Upper lobe of right lung (tissue), 1 donor: ENCODE measurements at regions not wholly inside any gene's neighbourhood (a gene's known extent, or its start where the extent isn't known, plus 50 kb on each side); places are given as distances from the start of the nearest gene placed in this dataset.

Source experiments
- ATAC-seq: fragments of 200-7000 bp; cut with Tn5 transposase; one replicate; pipeline ENCODE4 v1.9.1; 2020; ENCODE audit warnings: mild to moderate bottlenecking, moderate library complexity
- DNase-seq: peaks from one replicate; pipeline ENCODE4 v3.0.0-alpha.2; 2020
- H3K27ac ChIP-seq: fragments of 200-600 bp; one replicate; pipeline ENCODE4 v1.8.0; 2022
- H3K27me3 ChIP-seq: fragments of 200-600 bp; one replicate; pipeline ENCODE4 v1.8.0; 2022; ENCODE audit warnings: mild to moderate bottlenecking
- H3K36me3 ChIP-seq: fragments of 200-600 bp; one replicate; pipeline ENCODE4 v1.8.0; 2022
- H3K4me1 ChIP-seq: fragments of 200-600 bp; one replicate; pipeline ENCODE4 v1.8.0; 2022
- H3K4me3 ChIP-seq: fragments of 200-600 bp; one replicate; pipeline ENCODE4 v1.8.0; 2022; ENCODE audit warnings: mild to moderate bottlenecking
- H3K9me3 ChIP-seq: fragments of 200-600 bp; one replicate; pipeline ENCODE4 v1.8.0; 2022
- intact Hi-C: fragments of 100-400 bp; cut with DNase I; formaldehyde crosslinking; loops from one replicate; pipeline ENCODE4 v1.11.0; 2022
- TF ChIP-seq, protein P1 (sequence below): fragments of 200-600 bp; IDR thresholded peaks from one replicate; pipeline ENCODE4 v1.8.0; 2022; ENCODE audit warnings: antibody characterized with exemption
- donor health status: DM: no; HTN: yes; CAD: no; lungs with severe emphysema.

DNA sequence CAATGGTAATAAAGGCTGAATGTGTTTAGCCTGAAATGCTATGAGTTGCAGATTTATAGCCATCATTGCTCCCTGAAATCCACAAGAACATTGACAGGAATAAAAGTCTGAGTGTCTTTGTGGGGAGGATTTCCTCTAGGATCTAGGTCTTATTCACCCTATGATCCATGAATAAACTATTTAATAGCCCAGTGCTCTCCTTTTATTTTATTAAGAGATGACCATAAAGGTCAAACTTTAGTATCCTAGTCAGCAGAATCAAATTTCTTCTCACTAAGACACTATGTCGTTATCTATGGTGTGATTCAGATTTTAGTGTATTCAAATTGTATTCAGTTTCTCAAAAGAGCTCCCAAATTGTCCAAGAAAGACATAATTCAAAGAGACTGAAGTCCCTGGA is 67.8 kb upstream of the AKR1E2 start:
- DNase-seq, result no peak
- TF ChIP-seq, protein P1, sequence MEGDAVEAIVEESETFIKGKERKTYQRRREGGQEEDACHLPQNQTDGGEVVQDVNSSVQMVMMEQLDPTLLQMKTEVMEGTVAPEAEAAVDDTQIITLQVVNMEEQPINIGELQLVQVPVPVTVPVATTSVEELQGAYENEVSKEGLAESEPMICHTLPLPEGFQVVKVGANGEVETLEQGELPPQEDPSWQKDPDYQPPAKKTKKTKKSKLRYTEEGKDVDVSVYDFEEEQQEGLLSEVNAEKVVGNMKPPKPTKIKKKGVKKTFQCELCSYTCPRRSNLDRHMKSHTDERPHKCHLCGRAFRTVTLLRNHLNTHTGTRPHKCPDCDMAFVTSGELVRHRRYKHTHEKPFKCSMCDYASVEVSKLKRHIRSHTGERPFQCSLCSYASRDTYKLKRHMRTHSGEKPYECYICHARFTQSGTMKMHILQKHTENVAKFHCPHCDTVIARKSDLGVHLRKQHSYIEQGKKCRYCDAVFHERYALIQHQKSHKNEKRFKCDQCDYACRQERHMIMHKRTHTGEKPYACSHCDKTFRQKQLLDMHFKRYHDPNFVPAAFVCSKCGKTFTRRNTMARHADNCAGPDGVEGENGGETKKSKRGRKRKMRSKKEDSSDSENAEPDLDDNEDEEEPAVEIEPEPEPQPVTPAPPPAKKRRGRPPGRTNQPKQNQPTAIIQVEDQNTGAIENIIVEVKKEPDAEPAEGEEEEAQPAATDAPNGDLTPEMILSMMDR, result no peak
- intact Hi-C loops, result no loop called here
- Histone ChIP-seq H3K4me3 (no peak overlapping the region), H3K27ac (no peak overlapping the region), H3K27me3 (no peaks in the 10 kb centered on the region), H3K36me3 (no peaks in the 10 kb centered on the region), H3K9me3 (no peaks in the 10 kb centered on the region), H3K4me1 (no peaks in the 10 kb centered on the region)
- ATAC-seq, result no peak

DNA sequence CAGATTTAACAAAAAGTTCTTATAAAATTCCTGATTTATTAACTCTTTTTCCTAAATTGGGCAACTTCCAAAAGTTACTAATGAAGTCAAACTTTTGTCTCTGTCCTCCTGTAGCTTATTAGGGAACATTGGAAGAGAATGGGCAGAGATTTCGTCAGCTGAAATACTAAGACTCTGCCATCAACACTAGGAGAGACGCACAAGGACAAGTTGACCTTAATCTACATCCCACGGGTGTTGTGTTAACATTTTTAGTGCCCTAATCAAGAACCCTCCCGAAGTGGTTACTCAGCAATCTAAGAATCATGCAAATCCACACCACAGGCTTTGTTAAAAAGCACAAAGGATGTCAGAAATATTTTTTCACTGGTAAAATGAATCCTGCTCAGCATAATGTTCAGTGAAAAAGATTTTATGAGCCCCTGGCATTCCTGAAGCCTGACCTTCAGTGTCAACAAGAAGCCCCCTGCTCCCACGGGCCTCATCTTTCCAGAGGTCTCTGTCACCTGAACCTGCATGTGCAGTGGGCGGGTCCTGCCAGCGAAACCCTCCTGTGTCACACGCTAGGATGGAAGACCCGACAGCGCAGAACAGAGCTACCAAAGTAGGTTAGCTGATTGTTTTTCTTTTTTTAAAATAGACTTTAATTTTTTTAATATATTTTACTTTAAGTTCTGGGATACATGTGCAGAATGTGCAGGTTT is 70.6 kb upstream of the AKR1E2 start:
- H3K9me3 ChIP-seq, result no peaks in the 10 kb centered on the region
- ATAC-seq (no peak), DNase-seq (no peak)
- no peaks in the 10 kb centered on the region for H3K36me3 ChIP-seq
- TF ChIP-seq, protein P1, result no peak
- no peaks in the 10 kb centered on the region for H3K4me1 ChIP-seq
- intact Hi-C loops, result no loop called here
- H3K27ac ChIP-seq, result no peak overlapping the region
- no peaks in the 10 kb centered on the region for H3K27me3 ChIP-seq
- no peak overlapping the region for H3K4me3 ChIP-seq

DNA sequence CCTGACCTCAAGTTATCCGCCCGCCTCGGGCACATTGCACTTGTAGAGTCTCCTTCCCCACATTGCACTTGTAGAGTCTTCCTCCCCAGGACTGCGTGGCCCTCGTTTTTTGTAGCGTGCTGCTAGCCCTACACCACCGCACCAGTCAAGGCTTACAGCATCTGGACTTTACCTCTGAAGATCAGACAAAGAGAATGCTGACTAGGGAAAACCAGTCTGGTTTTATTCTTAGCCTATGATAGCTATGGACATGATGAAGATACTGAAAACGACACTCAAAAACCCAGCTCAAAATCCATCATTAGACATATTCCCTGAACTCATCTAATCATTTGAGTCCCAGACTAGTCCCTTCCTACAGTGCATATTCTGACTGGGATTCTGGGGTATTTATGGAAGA is 71.9 kb upstream of the AKR1E2 start:
- Histone ChIP-seq H3K27me3 (no peaks in the 10 kb centered on the region), H3K27ac (no peak overlapping the region), H3K36me3 (no peaks in the 10 kb centered on the region), H3K9me3 (no peaks in the 10 kb centered on the region), H3K4me3 (no peak overlapping the region), H3K4me1 (no peaks in the 10 kb centered on the region)
- intact Hi-C loops, result no loop called here
- ATAC-seq (no peak), DNase-seq (no peak)
- TF ChIP-seq, protein P1, result no peak

DNA sequence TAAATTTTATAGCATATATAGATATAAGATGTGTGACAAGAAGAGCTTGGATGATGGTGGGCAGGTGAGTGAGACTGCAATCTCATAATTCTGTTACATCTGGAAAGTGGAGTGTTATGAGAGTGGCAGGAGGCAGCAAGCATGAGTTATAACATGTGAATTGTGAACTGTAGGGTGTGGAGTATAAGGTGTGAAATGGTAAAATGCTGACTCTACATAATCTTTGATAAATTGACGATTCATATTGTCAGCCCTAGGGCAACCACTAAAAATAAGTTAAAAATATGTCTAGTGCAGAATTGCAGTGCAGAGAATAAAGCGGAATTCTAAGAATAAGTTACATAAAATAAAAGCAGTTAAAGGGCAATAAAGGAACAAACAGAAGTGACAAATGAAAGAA is 74.8 kb upstream of the AKR1E2 start:
- TF ChIP-seq, protein P1, result no peak
- Histone ChIP-seq H3K4me3 (no peak overlapping the region), H3K27ac (no peak overlapping the region), H3K36me3 (no peaks in the 10 kb centered on the region), H3K27me3 (no peaks in the 10 kb centered on the region), H3K4me1 (no peaks in the 10 kb centered on the region), H3K9me3 (no peaks in the 10 kb centered on the region)
- DNase-seq (no peak), ATAC-seq (no peak)
- intact Hi-C loops, result no loop called here

DNA sequence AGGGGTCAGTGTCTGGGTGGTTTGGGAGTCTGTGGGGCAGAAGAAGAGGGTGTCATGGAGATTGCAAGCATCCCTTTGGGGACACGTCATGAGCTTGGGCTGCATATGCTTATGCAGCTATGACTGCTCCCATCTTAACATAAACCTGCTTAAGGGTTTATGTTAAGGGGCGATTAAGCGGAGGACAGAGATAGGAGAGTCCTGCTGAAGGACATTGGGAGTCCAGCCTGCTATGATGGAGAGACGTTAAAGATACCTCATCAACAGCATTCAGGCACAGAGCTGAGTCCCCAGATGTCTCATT is 76.8 kb upstream of the AKR1E2 start:
- no peak for DNase-seq
- ATAC-seq, result no peak
- Histone ChIP-seq H3K36me3 (no peaks in the 10 kb centered on the region), H3K27me3 (no peaks in the 10 kb centered on the region), H3K4me3 (no peak overlapping the region), H3K9me3 (no peaks in the 10 kb centered on the region), H3K4me1 (no peaks in the 10 kb centered on the region), H3K27ac (no peak overlapping the region)
- intact Hi-C loops, result no loop called here
- TF ChIP-seq, protein P1, result no peak
